CD4-positive, alpha-beta T cell treated with Interleukin-10 for 1 hour (primary cell): ENCODE measurements at regions not wholly inside any gene's neighbourhood (a gene's known extent, or its start where the extent isn't known, plus 50 kb on each side); places are given as distances from the start of the nearest gene placed in this dataset.
A peak's percentile ranks its signal among the peaks of the same experiment; 100 is the strongest.

ENCODE experiments used
- DNase-seq: peaks from one replicate; pipeline ENCODE4 v3.0.0-alpha.2; 2020

- DNase-seq = no peak
Observed at GRCh38 chr4:14865031-14865366, 137.3 kb upstream of the CPEB2 start.

DNA sequence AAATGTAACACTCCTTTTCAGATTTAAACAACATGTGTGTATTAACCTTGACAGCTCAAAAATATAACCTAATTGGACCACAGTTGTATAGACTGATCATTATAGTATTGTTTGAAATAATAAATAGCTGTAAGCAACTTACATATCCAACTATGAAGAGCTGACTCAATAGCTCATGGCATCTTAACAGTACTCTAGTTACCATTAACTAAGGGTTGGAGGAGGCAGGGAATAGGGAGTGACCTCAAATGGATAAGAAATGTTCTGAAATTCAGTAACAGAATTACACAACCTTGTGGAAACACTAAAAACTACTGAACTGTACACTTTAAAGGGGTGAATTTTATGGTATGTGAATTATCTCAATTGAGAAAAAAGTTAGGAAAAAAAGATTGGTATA, 136.5 kb upstream of the CPEB2 start:
- no peak for DNase-seq

GRCh38 chr4:14867847-14868246, 134.4 kb upstream of the CPEB2 start:
- DNase-seq = no peak

DNA sequence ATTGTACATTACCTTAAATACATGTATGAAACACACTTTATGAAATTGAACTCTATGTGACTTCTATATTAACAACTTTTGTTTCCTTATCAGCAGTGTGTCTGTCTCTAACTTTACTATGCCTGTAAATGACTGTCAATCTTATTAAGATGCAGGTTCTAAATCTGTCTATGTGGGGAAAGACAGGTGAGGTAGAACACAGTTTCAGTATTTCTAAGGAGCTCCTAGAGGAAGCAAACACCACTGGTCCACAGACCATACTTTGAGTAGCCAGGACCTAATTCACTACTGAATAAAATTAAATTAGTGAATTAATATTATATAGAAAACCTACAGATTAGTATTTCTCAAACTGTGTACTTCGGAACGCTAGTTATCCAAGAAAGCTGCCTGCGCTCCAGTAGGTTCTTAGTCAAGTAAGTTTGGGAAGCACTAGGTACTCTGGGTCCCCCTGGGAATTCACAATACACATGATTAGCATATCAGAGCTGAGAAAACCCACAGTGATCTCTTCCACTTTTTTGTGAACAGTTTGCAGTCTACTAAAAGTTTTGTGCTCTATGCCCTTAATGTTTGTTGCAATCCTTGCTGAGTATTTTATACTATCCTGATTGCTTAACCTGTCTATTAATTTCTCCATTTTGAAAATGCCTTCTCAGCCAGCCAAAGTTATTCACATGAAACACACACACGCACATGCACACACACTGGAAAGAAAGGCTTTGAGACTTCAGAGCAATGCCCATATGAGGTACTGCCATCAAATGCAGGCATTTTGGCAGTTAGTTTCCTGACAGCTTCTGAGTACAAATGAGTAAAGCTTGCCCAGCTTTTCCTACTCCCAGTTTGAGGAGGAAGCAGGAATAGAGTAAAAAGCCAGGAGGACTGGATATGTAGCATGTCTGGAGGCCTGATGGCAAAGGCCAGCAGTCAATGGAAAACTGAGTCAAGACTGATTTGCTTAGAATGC, 133.6 kb upstream of the CPEB2 start:
- no peak for DNase-seq

DNA sequence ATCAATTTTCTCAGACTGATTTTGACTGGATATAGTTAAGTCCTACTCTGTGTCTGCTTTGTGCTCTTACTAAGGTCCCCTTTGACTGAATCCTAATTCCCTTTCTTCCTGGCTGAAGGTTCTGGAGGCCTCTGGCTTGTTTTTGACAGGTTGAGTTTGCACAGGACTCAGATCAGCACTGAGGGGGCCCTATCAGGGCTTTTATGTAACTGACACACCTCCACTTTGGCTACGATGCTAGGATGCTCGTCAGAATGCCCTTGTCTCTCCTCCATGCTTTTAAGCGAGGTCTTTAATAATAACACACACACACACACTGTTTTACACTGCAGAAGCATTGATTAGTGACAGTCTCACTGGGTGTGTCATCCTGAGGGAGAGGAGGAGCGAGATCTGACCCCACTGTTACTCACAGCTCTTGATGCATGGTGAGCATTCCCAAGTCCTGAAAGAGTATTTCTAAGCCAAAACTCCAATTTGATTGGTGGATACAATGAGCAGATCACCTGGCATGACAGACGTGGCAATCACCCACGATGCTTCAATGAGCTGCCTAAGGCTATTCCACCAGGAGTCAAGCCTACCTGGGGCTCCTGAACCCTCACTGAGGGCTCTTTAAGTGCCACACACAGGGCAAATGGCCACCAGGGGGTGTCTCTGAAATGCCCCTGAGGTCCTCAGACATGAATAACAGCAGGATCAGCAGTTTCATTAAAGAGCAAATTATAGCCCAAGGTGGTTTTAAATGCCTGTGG, 130.4 kb upstream of the CPEB2 start:
- DNase-seq = peak; percentile 35

- DNase-seq = no peak
Observed at GRCh38 chr4:14874990-14875389, 127.3 kb upstream of the CPEB2 start.

DNA sequence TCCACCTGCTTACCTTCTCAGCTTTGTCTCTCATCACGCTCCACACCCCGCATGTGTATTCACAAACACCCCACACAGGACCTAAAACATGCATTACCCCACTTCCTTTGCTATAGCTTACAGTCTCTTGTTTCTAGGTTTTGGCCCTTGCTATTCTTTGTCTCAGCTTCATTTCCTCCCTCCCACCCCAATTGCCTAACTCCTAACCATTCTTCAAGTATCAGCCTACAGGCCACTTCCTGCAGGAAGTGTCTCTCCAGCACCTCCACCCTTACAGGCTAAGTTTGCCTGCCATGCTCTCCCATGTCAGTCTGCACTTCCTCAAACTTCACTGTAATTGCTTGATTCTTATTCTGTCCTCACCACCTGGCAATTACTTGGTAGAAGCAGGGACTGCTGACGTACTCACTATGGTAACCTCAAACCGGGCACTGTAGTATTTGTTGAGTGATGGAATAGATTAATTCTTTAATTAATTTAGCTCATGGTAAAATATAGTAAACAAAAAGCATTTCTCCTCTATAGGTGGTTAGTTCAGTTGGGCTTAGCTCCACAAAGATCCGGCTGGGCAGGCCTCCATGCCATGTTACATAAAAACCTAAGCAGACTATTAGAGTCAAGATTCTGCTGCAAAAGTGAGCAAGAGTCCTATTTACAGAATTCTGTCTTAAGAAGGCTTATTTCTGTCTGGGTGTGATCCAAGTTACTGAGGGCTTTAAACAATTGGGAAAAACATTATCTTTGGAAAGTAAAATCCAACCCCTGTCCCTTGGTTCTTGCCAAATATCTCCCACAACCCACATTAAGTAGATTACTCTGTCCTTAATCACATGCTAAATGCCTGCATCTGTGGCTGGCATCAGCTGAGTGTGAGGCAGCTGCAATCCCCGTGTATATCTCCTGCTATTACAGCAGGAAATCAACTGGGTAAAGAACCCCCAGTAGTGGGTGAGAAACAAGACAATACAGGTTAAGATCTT, 124.7 kb upstream of the CPEB2 start:
- DNase-seq = peak; percentile 25

DNA sequence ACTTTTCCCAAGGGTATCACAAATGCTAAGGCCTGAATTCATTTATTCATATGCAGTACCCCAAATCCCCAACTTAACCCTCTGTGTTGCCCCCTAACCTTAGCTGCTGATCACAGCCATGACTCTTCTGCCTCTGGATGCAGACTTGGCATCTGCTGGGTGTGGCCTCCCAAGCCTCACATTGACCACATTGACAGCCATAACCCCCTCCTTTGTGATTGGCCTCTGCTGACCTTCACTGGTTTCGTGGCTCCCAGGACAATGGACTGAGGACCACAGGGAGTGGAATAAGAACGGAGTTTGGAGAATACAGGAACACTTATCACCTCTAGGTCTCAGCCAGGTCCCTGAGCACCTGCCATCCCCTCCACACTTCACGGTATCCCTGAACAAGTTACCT, 123.6 kb upstream of the CPEB2 start:
- DNase-seq = no peak

DNA sequence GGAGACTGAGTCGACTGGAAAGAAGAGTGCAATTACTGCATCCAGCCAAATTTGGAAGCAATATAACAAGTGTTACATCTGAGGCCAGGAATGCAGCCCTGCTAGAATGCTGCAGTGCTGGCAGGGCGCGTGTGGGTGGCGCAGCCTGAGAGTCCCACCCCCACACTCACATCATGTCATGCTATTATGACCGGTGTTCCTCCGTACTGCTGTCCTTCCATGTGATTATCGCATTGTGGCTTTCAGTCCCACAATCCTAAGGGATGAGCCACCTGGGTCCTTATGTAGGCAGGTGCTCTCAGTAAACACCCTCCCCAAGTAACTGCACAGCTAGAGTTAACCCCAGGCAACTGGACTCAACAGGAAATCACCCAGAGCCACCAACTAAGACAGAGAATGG, 122.6 kb upstream of the CPEB2 start:
- no peak for DNase-seq

GRCh38 chr4:14880805-14881204, 121.5 kb upstream of the CPEB2 start:
- no peak for DNase-seq

GRCh38 chr4:14883166-14883565, 119.1 kb upstream of the CPEB2 start:
- DNase-seq = no peak

- DNase-seq = no peak
Observed at GRCh38 chr4:14883661-14884060, 118.6 kb upstream of the CPEB2 start.

DNA sequence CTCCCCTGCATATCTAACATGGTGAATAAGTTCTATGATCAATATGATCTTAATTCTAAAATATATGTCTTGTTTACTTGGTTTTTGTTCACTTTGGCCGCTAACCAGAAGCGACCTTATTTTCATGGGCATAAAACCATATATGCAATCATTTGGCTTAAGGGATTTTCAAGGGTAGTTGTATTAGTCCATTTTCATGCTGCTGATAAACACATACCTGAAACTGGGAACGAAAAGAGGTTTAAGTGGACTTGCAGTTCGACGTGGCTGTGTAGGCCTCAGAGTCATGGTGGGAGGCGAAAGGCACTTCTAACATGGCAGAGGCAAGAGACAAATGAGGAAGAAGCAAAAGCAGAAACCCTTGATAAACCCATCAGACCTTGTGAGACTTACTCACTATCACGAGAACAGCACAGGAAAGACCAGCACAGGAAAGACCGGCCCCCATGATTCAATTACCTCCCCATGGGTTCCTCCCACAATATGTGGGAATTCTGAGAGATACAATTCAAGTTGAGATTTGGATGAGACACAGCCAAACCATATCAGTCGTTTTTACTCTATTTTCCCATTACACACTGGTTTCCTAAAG, 114.3 kb upstream of the CPEB2 start:
- DNase-seq = no peak

GRCh38 chr4:14888790-14889572, 113.3 kb upstream of the CPEB2 start:
- no peak for DNase-seq

- DNase-seq = no peak
Observed at GRCh38 chr4:14892563-14892962, 109.7 kb upstream of the CPEB2 start.

DNA sequence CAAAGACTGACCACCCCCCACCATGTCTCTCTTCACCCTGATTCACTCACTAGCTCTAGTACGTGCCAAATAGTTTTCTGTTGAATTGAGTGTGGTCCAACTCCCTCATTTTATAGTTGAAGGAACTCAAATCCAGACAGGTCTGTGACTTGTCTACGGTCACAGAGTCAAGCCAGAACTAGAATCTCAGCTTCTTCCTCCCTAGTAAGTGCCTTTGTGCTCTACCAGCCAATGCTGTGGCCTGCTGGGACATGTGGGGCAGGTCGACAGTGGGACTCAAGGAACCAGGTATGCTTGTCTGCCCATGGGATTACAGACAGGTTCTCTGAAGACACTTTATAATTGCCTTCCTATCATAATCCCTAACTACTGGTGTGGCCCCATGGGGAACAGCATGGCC, 108.6 kb upstream of the CPEB2 start:
- DNase-seq = no peak

DNA sequence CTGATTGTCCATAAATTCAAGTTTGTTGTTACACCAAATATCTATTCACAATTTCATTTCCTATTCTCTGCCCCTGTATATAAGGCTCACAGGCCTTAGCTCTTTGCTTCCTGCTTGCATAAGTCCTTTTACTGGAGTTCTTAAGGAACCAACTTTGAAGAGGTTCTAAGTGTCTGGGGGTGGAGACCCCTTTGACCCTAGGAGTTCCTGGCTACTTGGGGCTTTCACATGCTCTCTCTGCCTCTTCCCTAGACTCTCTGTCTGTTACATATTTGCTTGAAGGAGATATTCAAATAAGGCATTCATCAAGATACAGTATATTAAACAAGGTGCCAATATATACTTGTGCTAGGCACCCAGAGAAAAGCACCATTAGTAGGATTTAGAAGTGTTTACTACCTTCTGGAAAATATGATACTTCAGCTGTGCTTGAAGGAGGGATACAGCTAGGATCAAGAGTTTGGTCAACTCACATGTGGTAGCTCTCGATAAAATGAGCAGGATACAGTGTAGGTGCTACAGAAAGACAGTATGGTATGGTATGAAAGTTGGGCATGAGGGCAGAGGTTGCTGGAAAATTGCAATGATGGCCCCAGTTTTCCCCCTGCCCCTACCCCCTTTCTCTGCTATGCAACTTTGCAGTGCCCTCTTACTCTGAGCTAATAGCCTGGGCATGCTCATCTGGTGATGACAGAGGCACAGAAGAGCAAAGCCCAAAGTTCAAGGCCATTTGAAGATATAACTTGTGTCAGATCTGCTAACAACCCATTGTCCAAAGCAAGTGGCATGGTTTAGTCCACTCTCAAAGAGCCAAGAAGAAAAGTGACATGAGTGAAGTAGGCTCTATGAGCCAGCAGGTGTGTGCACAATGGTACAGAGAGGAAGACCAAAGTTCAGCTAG, 107.6 kb upstream of the CPEB2 start:
- no peak for DNase-seq

DNA sequence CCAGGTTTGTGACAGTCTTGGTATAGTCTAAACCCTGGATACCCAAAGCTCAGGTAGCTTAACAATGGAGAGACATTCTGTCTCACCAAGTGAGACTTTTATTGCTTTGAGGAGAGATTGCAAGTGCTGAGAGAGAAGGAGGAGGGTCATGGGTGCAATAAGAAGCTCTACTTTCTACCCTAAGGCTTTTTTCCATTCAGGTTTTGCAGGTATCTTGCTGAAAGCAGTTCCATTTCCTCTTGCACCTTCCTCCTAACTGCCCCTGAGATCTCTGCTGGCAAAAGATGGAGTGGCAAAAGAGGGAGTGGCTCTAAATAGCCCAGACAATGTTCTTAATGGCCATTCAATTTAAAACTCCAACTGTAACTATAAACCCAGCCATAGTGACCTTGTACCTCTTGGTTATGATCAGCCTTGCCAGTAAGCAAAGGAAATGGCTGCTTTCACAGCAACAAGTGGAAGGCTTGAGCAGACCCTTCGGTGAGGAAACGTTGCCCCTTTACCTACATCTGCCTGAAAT, 105.6 kb upstream of the CPEB2 start:
- DNase-seq = no peak

GRCh38 chr4:14897217-14897616, 105.1 kb upstream of the CPEB2 start:
- no peak for DNase-seq

- DNase-seq = no peak
Observed at GRCh38 chr4:14898989-14899388, 103.3 kb upstream of the CPEB2 start.
